ENCODE measurements at regions not wholly inside any gene's neighbourhood (a gene's known extent, or its start where the extent isn't known, plus 50 kb on each side); places are given as distances from the start of the nearest gene placed in this dataset.

DNA sequence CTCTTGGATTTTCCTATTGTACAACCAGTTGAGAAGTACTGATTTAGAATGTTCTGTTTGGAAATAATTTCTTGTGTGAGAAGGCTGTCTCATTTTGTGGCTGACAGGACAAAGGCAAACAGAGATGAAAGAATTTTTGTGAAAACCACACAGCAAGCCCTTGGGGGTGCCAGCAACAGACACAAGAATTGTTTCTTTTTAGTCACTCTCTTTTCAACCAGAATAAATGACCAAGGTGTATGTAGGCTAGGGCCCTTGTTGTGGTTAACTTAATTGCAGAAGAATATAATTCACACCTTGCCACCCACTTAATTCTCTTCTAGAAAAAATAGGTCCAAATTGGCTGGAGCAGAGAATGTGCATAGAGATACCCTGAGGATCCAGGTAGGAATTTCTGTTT lies 329.4 kb upstream of the TBC1D5 start:
- H3K9me3 ChIP-seq (ENCODE audit: control insufficient read depth in 1 of 2, insufficient read depth in 1 of 2, low read length in 2 of 2), result no peaks in the 10 kb centered on the region
- Mint-ChIP-seq H3K4me3 (no peak overlapping the region), H3K27me3 (no peaks in the 10 kb centered on the region), H3K4me1 (ENCODE audit: low read depth) (no peaks in the 10 kb centered on the region), H3K9me3 (no peaks in the 10 kb centered on the region), H3K36me3 (ENCODE audit: low read depth) (no peaks in the 10 kb centered on the region), H3K27ac (no peak overlapping the region)
- no peak for DNase-seq
- ChIA-PET POLR2A (no interaction called here), CTCF (no interaction called here)
- no peaks in the 10 kb centered on the region for H3K27me3 ChIP-seq (ENCODE audit: control insufficient read depth in 1 of 2, insufficient read depth in 2 of 2, low read length in 2 of 2)
- intact Hi-C loops (cut with DNase I, micrococcal nuclease), result no loop called here
- H3K4me1 ChIP-seq (ENCODE audit: insufficient read depth, low read length), result no peaks in the 10 kb centered on the region
- H3K36me3 ChIP-seq (ENCODE audit: insufficient read depth, low read length), result no peaks in the 10 kb centered on the region
- no peak overlapping the region for H3K27ac ChIP-seq (ENCODE audit: low read depth in 1 of 2, low read length in 2 of 2)
- TF ChIP-seq, protein P1, sequence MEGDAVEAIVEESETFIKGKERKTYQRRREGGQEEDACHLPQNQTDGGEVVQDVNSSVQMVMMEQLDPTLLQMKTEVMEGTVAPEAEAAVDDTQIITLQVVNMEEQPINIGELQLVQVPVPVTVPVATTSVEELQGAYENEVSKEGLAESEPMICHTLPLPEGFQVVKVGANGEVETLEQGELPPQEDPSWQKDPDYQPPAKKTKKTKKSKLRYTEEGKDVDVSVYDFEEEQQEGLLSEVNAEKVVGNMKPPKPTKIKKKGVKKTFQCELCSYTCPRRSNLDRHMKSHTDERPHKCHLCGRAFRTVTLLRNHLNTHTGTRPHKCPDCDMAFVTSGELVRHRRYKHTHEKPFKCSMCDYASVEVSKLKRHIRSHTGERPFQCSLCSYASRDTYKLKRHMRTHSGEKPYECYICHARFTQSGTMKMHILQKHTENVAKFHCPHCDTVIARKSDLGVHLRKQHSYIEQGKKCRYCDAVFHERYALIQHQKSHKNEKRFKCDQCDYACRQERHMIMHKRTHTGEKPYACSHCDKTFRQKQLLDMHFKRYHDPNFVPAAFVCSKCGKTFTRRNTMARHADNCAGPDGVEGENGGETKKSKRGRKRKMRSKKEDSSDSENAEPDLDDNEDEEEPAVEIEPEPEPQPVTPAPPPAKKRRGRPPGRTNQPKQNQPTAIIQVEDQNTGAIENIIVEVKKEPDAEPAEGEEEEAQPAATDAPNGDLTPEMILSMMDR (IDR thresholded peaks at IDR 0.05), result no peak
- no peak for ATAC-seq (ENCODE audit: poor library complexity)
- no peak overlapping the region for H3K4me3 ChIP-seq (ENCODE audit: low read length)

DNA sequence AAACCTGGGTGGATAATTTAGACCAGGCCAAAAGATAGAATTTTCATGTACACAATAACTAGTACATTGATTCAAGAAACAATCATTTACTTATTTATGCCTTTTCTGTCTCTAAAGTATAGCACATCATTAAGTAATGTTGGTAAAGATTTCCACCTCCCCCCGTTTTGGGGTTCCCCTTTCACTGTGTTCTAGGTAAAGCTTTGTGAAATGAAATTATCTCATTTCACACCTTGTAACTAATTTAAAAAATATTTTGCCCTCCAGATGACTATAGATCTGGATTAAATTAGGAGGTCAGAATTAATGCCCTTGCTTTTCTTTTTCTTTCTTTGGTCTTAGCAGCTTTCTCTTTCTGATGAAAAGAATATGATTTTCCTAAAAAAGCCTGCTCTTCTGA lies 328.5 kb upstream of the TBC1D5 start:
- Histone ChIP-seq H3K4me1 (ENCODE audit: insufficient read depth, low read length) (no peaks in the 10 kb centered on the region), H3K4me3 (ENCODE audit: low read length) (no peak overlapping the region), H3K27ac (ENCODE audit: low read depth in 1 of 2, low read length in 2 of 2) (no peak overlapping the region), H3K9me3 (ENCODE audit: control insufficient read depth in 1 of 2, insufficient read depth in 1 of 2, low read length in 2 of 2) (no peaks in the 10 kb centered on the region), H3K27me3 (ENCODE audit: control insufficient read depth in 1 of 2, insufficient read depth in 2 of 2, low read length in 2 of 2) (no peaks in the 10 kb centered on the region), H3K36me3 (ENCODE audit: insufficient read depth, low read length) (no peaks in the 10 kb centered on the region)
- Mint-ChIP-seq H3K4me3 (no peak overlapping the region), H3K27ac (no peak overlapping the region), H3K9me3 (no peaks in the 10 kb centered on the region), H3K27me3 (no peaks in the 10 kb centered on the region), H3K4me1 (ENCODE audit: low read depth) (no peaks in the 10 kb centered on the region), H3K36me3 (ENCODE audit: low read depth) (no peaks in the 10 kb centered on the region)
- intact Hi-C loops (cut with DNase I, micrococcal nuclease), result no loop called here
- ChIA-PET CTCF (no interaction called here), POLR2A (no interaction called here)
- ATAC-seq (ENCODE audit: poor library complexity) (no peak), DNase-seq (no peak)
- TF ChIP-seq, protein P1 (IDR thresholded peaks at IDR 0.05), result no peak

DNA sequence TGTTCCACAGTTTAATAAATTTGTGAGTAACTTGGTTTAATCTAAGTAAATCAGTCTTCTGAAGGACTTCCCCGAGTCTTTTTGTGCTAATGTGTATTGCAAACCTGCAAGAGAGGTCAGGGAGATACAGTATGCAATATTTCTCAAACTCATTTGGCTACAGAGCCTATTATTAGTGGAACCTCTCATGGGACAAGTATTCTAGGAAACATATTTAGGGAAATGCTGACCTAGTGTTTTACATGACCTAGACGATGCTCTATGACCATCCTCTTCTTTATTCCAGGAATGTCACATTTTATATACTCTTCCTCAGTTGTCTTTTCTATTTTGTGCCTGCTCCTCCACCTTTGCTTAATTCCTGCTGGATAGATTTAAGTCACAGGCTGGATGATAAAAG lies 327.8 kb upstream of the TBC1D5 start:
- ATAC-seq (ENCODE audit: poor library complexity), result no peak

More for the DNA sequence above, 327.8 kb upstream of the TBC1D5 start:
- H3K27me3 Mint-ChIP-seq, result no peaks in the 10 kb centered on the region
- no peak overlapping the region for H3K27ac Mint-ChIP-seq
- CTCF ChIA-PET, result no interaction called here
- DNase-seq, result no peak
- Histone ChIP-seq H3K27ac (ENCODE audit: low read depth in 1 of 2, low read length in 2 of 2) (no peak overlapping the region), H3K36me3 (ENCODE audit: insufficient read depth, low read length) (no peaks in the 10 kb centered on the region), H3K4me1 (ENCODE audit: insufficient read depth, low read length) (no peaks in the 10 kb centered on the region), H3K27me3 (ENCODE audit: control insufficient read depth in 1 of 2, insufficient read depth in 2 of 2, low read length in 2 of 2) (no peaks in the 10 kb centered on the region), H3K4me3 (ENCODE audit: low read length) (no peak overlapping the region), H3K9me3 (ENCODE audit: control insufficient read depth in 1 of 2, insufficient read depth in 1 of 2, low read length in 2 of 2) (no peaks in the 10 kb centered on the region)
- no peak overlapping the region for H3K4me3 Mint-ChIP-seq
- intact Hi-C loops (cut with DNase I, micrococcal nuclease), result no loop called here
- H3K36me3 Mint-ChIP-seq (ENCODE audit: low read depth), result no peaks in the 10 kb centered on the region
- H3K9me3 Mint-ChIP-seq, result no peaks in the 10 kb centered on the region
- TF ChIP-seq, protein P1 (IDR thresholded peaks at IDR 0.05), result no peak
- H3K4me1 Mint-ChIP-seq (ENCODE audit: low read depth), result no peaks in the 10 kb centered on the region
- POLR2A ChIA-PET, result no interaction called here
